GM23338 (cell line): ENCODE measurements at regions not wholly inside any gene's neighbourhood (a gene's known extent, or its start where the extent isn't known, plus 50 kb on each side); places are given as distances from the start of the nearest gene placed in this dataset.
A peak's percentile ranks its signal among the peaks of the same experiment; 100 is the strongest.
"Not testable (repeated sequence)": the region's sequence is repeated elsewhere in the genome, so short reads cannot be mapped to it uniquely, and the experiment has no call there.

Experiments used
- ATAC-seq: fragments of 200-7000 bp; cut with Tn5 transposase; 3 replicates; pipeline ENCODE4 v1.9.1; 2020
- DNase-seq: peaks from one replicate; pipeline ENCODE4 v3.0.0-alpha.2; 2015; ENCODE audit warnings: low spot score
- H2AFZ ChIP-seq: fragments of 200-600 bp; sonication (generic); 2 replicates; pipeline ENCODE4 v1.8.0; 2016; ENCODE audit warnings: antibody characterized with exemption, mild to moderate bottlenecking, moderate library complexity
- H3F3A ChIP-seq: fragments of 200-600 bp; sonication (generic); replicated peaks from 2 replicates; pipeline ENCODE4 v1.8.0; 2017; ENCODE audit warnings: antibody characterized with exemption, mixed run types, low read depth
- H3K27ac ChIP-seq: fragments of 200-600 bp; sonication (generic); 2 replicates; pipeline ENCODE4 v1.6.1; 2016; ENCODE audit warnings: low read depth
- H3K27me3 ChIP-seq: fragments of 200-600 bp; sonication (generic); 2 replicates; pipeline ENCODE4 v1.8.0; 2016; ENCODE audit warnings: mild to moderate bottlenecking, mixed run types, moderate library complexity; ENCODE audit not compliant: insufficient read depth
- H3K36me3 ChIP-seq: fragments of 200-600 bp; sonication (generic); 2 replicates; pipeline ENCODE4 v1.8.0; 2016; ENCODE audit warnings: mild to moderate bottlenecking; ENCODE audit not compliant: insufficient read depth
- H3K4me1 ChIP-seq: fragments of 200-600 bp; sonication (generic); 2 replicates; pipeline ENCODE4 v1.8.0; 2016; ENCODE audit warnings: mild to moderate bottlenecking, moderate library complexity; ENCODE audit not compliant: insufficient read depth
- H3K4me2 ChIP-seq: fragments of 200-600 bp; sonication (generic); 2 replicates; pipeline ENCODE4 v1.7.1; 2017; ENCODE audit warnings: mixed run types
- H3K4me3 ChIP-seq: fragments of 200-600 bp; sonication (generic); 2 replicates; pipeline ENCODE4 v1.6.1; 2016; ENCODE audit warnings: mixed run types
- H3K79me2 ChIP-seq: fragments of 200-600 bp; sonication (generic); replicated peaks from 2 replicates; pipeline ENCODE4 v1.8.0; 2017; ENCODE audit warnings: mild to moderate bottlenecking; ENCODE audit not compliant: insufficient read depth
- H3K9me2 ChIP-seq: fragments of 200-600 bp; sonication (generic); 2 replicates; pipeline ENCODE4 v1.8.0; 2017; ENCODE audit not compliant: insufficient read depth
- H4K20me1 ChIP-seq: fragments of 200-600 bp; sonication (generic); replicated peaks from 2 replicates; pipeline ENCODE4 v1.8.0; 2017; ENCODE audit warnings: mild to moderate bottlenecking; ENCODE audit not compliant: insufficient read depth
- H3K27ac Mint-ChIP-seq: 2 replicates; pipeline ENCODE4 v1.8.0; 2020; ENCODE audit warnings: inconsistent platforms, mild to moderate bottlenecking, moderate library complexity, mixed read lengths
- H3K27me3 Mint-ChIP-seq: 3 replicates; pipeline ENCODE4 v1.8.0; 2022; ENCODE audit warnings: low read depth, mild to moderate bottlenecking, moderate library complexity, mixed read lengths, inconsistent platforms; ENCODE audit not compliant: insufficient read depth, poor library complexity
- H3K36me3 Mint-ChIP-seq: 3 replicates; pipeline ENCODE4 v1.8.0; 2021; ENCODE audit warnings: low read depth, mild to moderate bottlenecking, inconsistent platforms, moderate library complexity, mixed read lengths
- H3K4me1 Mint-ChIP-seq: 3 replicates; pipeline ENCODE4 v1.8.0; 2020; ENCODE audit warnings: mild to moderate bottlenecking, inconsistent platforms, mixed read lengths
- H3K4me3 Mint-ChIP-seq: 3 replicates; pipeline ENCODE4 v1.8.0; 2021; ENCODE audit warnings: moderate library complexity, mild to moderate bottlenecking, inconsistent platforms, mixed read lengths
- H3K9me3 Mint-ChIP-seq: 3 replicates; pipeline ENCODE4 v1.8.0; 2020; ENCODE audit warnings: moderate library complexity, mild to moderate bottlenecking, inconsistent platforms, mixed read lengths
- CREB1 ChIP-seq: fragments of 250-450 bp; sonication (Bioruptor Pico); IDR thresholded peaks from 2 replicates; pipeline ENCODE4 v1.5.0; 2020; ENCODE audit warnings: low read depth, mild to moderate bottlenecking, moderate library complexity
- ETS1 ChIP-seq: IDR thresholded peaks from 2 replicates; pipeline ENCODE4 v1.6.1; 2016; ENCODE audit warnings: antibody characterized with exemption
- EZH2 ChIP-seq: fragments of 200-600 bp; sonication (generic); IDR thresholded peaks from one replicate; pipeline ENCODE4 v1.8.0; 2017; ENCODE audit warnings: antibody characterized with exemption, mild to moderate bottlenecking, low read depth; ENCODE audit not compliant: unreplicated experiment
- EZH2phosphoT487 ChIP-seq: fragments of 200-600 bp; sonication (generic); IDR thresholded peaks from one replicate; pipeline ENCODE4 v1.8.1; 2018; ENCODE audit warnings: antibody characterized with exemption; ENCODE audit not compliant: unreplicated experiment
- NANOG ChIP-seq: IDR thresholded peaks from 2 replicates; pipeline ENCODE4 v1.6.1; 2016; ENCODE audit warnings: antibody characterized with exemption, borderline replicate concordance
- STAT1 ChIP-seq: IDR thresholded peaks from one replicate; pipeline ENCODE4 v1.6.1; 2016; ENCODE audit warnings: antibody characterized with exemption; ENCODE audit not compliant: unreplicated experiment
- ZNF114 ChIP-seq: fragments of 250-450 bp; sonication (Bioruptor Pico); IDR thresholded peaks from 2 replicates; pipeline ENCODE4 v1.5.0; 2020; ENCODE audit warnings: mild to moderate bottlenecking, moderate library complexity
- ZNF331 ChIP-seq: fragments of 250-450 bp; sonication (Bioruptor Pico); IDR thresholded peaks from 2 replicates; pipeline ENCODE4 v1.5.0; 2020; ENCODE audit warnings: low read depth, mild to moderate bottlenecking, moderate library complexity
- TF ChIP-seq, protein P1 (sequence below), 2 experiments: fragments of 200-600 bp in 1 of 2; sonication (generic) in 1 of 2; conservative IDR thresholded peaks; 2 replicates each; pipeline versions ENCODE4 v1.5.1 to v1.6.1; 2016 to 2017; ENCODE audit warnings: antibody characterized with exemption in 2 of 2, low read depth in 2 of 2, mild to moderate bottlenecking in 2 of 2, moderate library complexity in 1 of 2

GRCh38 chr7:113263749-113264148 is 145.4 kb upstream of the SMIM30 start:
- peaks cover 10% of the 10 kb centered on the region for H3K36me3 Mint-ChIP-seq
- H3K27me3 Mint-ChIP-seq = peaks cover under 1% of the 10 kb centered on the region
- Histone ChIP-seq H3K4me3 (no peak overlapping the region), H3K36me3 (no peaks in the 10 kb centered on the region), H3F3A (no peaks in the 10 kb centered on the region), H4K20me1 (no peaks in the 10 kb centered on the region), H3K79me2 (no peaks in the 10 kb centered on the region), H2AFZ (peak overlapping the region; percentile 53; the same call in 1 of the 2 replicates), H3K27me3 (no peaks in the 10 kb centered on the region), H3K4me2 (no peak overlapping the region), H3K9me2 (no peaks in the 10 kb centered on the region), H3K27ac (no peak overlapping the region), H3K4me1 (no peaks in the 10 kb centered on the region)
- H3K4me1 Mint-ChIP-seq = peaks cover 2% of the 10 kb centered on the region; the same call in 1 of the 3 replicates
- ATAC-seq (no peak), DNase-seq (no peak)
- peaks cover 16% of the 10 kb centered on the region for H3K9me3 Mint-ChIP-seq
- no peak overlapping the region for H3K27ac Mint-ChIP-seq
- no peak overlapping the region for H3K4me3 Mint-ChIP-seq
- TF ChIP-seq ZNF114 (CRISPR knock-in tag) = no peak
- no peak for TF ChIP-seq NANOG
- no peak for TF ChIP-seq EZH2phosphoT487
- no peak for TF ChIP-seq CREB1
- TF ChIP-seq, protein P1, sequence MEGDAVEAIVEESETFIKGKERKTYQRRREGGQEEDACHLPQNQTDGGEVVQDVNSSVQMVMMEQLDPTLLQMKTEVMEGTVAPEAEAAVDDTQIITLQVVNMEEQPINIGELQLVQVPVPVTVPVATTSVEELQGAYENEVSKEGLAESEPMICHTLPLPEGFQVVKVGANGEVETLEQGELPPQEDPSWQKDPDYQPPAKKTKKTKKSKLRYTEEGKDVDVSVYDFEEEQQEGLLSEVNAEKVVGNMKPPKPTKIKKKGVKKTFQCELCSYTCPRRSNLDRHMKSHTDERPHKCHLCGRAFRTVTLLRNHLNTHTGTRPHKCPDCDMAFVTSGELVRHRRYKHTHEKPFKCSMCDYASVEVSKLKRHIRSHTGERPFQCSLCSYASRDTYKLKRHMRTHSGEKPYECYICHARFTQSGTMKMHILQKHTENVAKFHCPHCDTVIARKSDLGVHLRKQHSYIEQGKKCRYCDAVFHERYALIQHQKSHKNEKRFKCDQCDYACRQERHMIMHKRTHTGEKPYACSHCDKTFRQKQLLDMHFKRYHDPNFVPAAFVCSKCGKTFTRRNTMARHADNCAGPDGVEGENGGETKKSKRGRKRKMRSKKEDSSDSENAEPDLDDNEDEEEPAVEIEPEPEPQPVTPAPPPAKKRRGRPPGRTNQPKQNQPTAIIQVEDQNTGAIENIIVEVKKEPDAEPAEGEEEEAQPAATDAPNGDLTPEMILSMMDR (conservative IDR thresholded peaks at IDR 0.05; ENCODE audit: low read depth in 2 of 2) = no peak
- no peak for TF ChIP-seq STAT1

DNA sequence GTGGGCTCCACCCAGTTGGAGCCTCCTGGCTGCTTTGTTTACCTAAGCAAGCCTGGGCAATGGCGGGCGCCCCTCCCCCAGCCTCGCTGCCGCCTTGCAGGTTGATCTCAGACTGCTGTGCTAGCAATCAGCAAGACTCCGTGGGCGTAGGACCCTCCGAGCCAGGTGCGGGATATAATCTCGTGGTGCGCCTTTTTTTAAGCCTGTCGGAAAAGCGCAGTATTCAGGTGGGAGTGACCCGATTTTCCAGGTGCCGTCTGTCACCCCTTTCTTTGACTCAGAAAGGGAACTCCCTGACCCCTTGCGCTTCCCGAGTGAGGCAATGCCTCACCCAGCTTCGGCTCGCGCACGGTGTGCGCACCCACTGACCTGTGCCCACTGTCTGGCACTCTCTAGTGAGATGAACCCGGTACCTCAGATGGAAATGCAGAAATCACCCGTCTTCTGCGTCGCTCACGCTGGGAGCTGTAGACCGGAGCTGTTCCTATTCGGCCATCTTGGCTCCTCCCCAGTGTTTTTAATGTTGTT is 144.9 kb upstream of the SMIM30 start:
- peaks cover 14% of the 10 kb centered on the region for H3K9me3 Mint-ChIP-seq
- not testable (repeated sequence) for H3K4me3 ChIP-seq, H3K4me1 ChIP-seq, DNase-seq, H3K27ac ChIP-seq, ATAC-seq, H3K36me3 Mint-ChIP-seq, H3K4me1 Mint-ChIP-seq, H3K4me2 ChIP-seq, H2AFZ ChIP-seq, H4K20me1 ChIP-seq, H3F3A ChIP-seq, H3K27me3 Mint-ChIP-seq, H3K27me3 ChIP-seq, H3K4me3 Mint-ChIP-seq, H3K79me2 ChIP-seq, H3K9me2 ChIP-seq, H3K27ac Mint-ChIP-seq, H3K36me3 ChIP-seq

- no peak for ATAC-seq
- Histone ChIP-seq H3K36me3 (no peaks in the 10 kb centered on the region), H2AFZ (no peak overlapping the region), H4K20me1 (no peaks in the 10 kb centered on the region), H3K4me1 (no peaks in the 10 kb centered on the region), H3F3A (no peaks in the 10 kb centered on the region), H3K27ac (no peak overlapping the region), H3K27me3 (no peaks in the 10 kb centered on the region), H3K79me2 (no peaks in the 10 kb centered on the region), H3K4me2 (no peak overlapping the region), H3K9me2 (no peaks in the 10 kb centered on the region), H3K4me3 (no peak overlapping the region)
- H3K4me3 Mint-ChIP-seq = no peak overlapping the region
- no peaks in the 10 kb centered on the region for H3K4me1 Mint-ChIP-seq
- H3K27me3 Mint-ChIP-seq = no peaks in the 10 kb centered on the region
- no peaks in the 10 kb centered on the region for H3K36me3 Mint-ChIP-seq
- no peak overlapping the region for H3K27ac Mint-ChIP-seq
- H3K9me3 Mint-ChIP-seq = no peaks in the 10 kb centered on the region
- DNase-seq = no peak
- TF ChIP-seq ZNF331 (CRISPR knock-in tag) (no peak), STAT1 (no peak), EZH2 (no peak), ETS1 (no peak), CREB1 (no peak)
Measured at GRCh38 chr7:113256883-113257531, 138.7 kb upstream of the SMIM30 start.
